WTC11 (cell line): ENCODE measurements at regions not wholly inside any gene's neighbourhood (a gene's known extent, or its start where the extent isn't known, plus 50 kb on each side); places are given as distances from the start of the nearest gene placed in this dataset.

Experiments used
- ATAC-seq: fragments of 200-7000 bp; cut with Tn5 transposase; 2 replicates; pipeline ENCODE4 v1.10.0; 2021; ENCODE audit warnings: mild to moderate bottlenecking, moderate library complexity
- CTCF ChIA-PET: fragments of 300-600 bp; sonication (Branson Sonifier 250); formaldehyde crosslinking; loops from one replicate; lab custom pipeline; 2021; ENCODE audit warnings: antibody characterized with exemption; lab: Charles Lee
- POLR2A ChIA-PET: fragments of 350-600 bp; sonication (Branson Sonifier 250); formaldehyde crosslinking; loops from one replicate; lab custom pipeline; 2021; ENCODE audit warnings: antibody characterized with exemption; lab: Charles Lee
- DNase-seq: peaks from one replicate; pipeline ENCODE4 v3.0.0; 2021; ENCODE audit warnings: low spot score
- H3K27ac Mint-ChIP-seq: 2 replicates; pipeline ENCODE4 v1.8.0; 2021; ENCODE audit warnings: mixed read lengths
- H3K27me3 Mint-ChIP-seq: 2 replicates; pipeline ENCODE4 v1.8.0; 2021; ENCODE audit warnings: low read depth, mild to moderate bottlenecking, moderate library complexity, mixed read lengths
- H3K36me3 Mint-ChIP-seq: 2 replicates; pipeline ENCODE4 v1.8.0; 2021; ENCODE audit warnings: mixed read lengths
- H3K4me1 Mint-ChIP-seq: 2 replicates; pipeline ENCODE4 v1.8.0; 2022; ENCODE audit warnings: mixed read lengths
- H3K4me3 Mint-ChIP-seq: 2 replicates; pipeline ENCODE4 v1.8.0; 2021; ENCODE audit warnings: mild to moderate bottlenecking, moderate library complexity, mixed read lengths
- H3K9me3 Mint-ChIP-seq: 2 replicates; pipeline ENCODE4 v1.8.0; 2021; ENCODE audit warnings: mixed read lengths
- ESRRA ChIP-seq: sonication (generic); formaldehyde crosslinking; IDR thresholded peaks from 2 replicates; pipeline ENCODE4 v1.8.1; 2022; ENCODE audit warnings: mild to moderate bottlenecking, missing genetic modification reagents, borderline replicate concordance
- ETV6 ChIP-seq: sonication (generic); formaldehyde crosslinking; IDR thresholded peaks from 2 replicates; pipeline ENCODE4 v1.8.1; 2022; ENCODE audit warnings: mild to moderate bottlenecking, missing genetic modification reagents
- NFYB ChIP-seq: sonication (generic); formaldehyde crosslinking; conservative IDR thresholded peaks from 2 replicates; pipeline ENCODE4 v1.8.0; 2022; ENCODE audit warnings: low read depth, missing genetic modification reagents
- SMAD4 ChIP-seq: sonication (generic); formaldehyde crosslinking; IDR thresholded peaks from 2 replicates; pipeline ENCODE4 v1.8.0; 2022; ENCODE audit warnings: mild to moderate bottlenecking, missing genetic modification reagents
- ZNF416 ChIP-seq: fragments of 250-450 bp; sonication (Bioruptor Pico); IDR thresholded peaks from 2 replicates; pipeline ENCODE4 v1.9.0; 2021; ENCODE audit warnings: mild to moderate bottlenecking, inconsistent platforms
- ZNF423 ChIP-seq: fragments of 250-450 bp; sonication (Bioruptor Pico); IDR thresholded peaks from 2 replicates; pipeline ENCODE4 v2.1.2; 2022; ENCODE audit warnings: mild to moderate bottlenecking, moderate library complexity
- TF ChIP-seq, protein P1 (sequence below): fragments of 250-450 bp; sonication (Bioruptor Pico); IDR thresholded peaks from 2 replicates; pipeline ENCODE4 v1.9.0; 2021; ENCODE audit warnings: mild to moderate bottlenecking
- TF ChIP-seq, protein P2 (sequence below): sonication (generic); formaldehyde crosslinking; IDR thresholded peaks from 2 replicates; pipeline ENCODE4 v1.8.1; 2023; ENCODE audit warnings: mild to moderate bottlenecking, missing genetic modification reagents, borderline replicate concordance
- TF ChIP-seq, protein P3 (sequence below): sonication (generic); formaldehyde crosslinking; IDR thresholded peaks from 2 replicates; pipeline ENCODE4 v1.8.1; 2023; ENCODE audit warnings: mild to moderate bottlenecking, missing genetic modification reagents, moderate library complexity
- TF ChIP-seq, protein P4 (sequence below): sonication (generic); formaldehyde crosslinking; IDR thresholded peaks from 2 replicates; pipeline ENCODE4 v1.8.1; 2022; ENCODE audit warnings: mild to moderate bottlenecking, missing genetic modification reagents, moderate library complexity, borderline replicate concordance

DNA sequence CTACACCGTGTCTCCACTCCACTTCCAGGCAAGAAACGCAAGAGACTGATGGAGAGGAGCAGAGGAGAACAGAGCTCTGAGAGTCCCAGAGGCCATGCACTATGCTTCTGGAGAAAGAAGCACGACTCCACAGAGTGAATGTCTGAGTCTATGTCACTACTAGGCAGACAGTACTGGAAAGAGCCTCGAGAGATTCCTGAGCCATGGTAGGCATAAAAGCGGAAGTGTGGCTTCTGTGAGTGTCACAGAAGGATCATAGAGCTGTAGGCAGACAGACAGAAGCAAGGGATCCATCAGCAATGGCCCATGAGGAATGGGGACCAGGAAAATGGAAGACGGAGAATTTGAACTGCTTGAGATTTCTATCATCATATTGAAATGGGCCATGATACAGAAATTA is 542.6 kb downstream of the ZEB2 start:
- ATAC-seq (no peak), DNase-seq (no peak)
- POLR2A ChIA-PET = no interaction called here
- Mint-ChIP-seq H3K4me1 (peaks cover 4% of the 10 kb centered on the region), H3K27me3 (no peaks in the 10 kb centered on the region), H3K9me3 (peaks cover 3% of the 10 kb centered on the region; the same call in 1 of the 2 replicates), H3K4me3 (no peak overlapping the region), H3K27ac (no peak overlapping the region), H3K36me3 (no peaks in the 10 kb centered on the region)
- CTCF ChIA-PET = no interaction called here
- TF ChIP-seq, protein P1, sequence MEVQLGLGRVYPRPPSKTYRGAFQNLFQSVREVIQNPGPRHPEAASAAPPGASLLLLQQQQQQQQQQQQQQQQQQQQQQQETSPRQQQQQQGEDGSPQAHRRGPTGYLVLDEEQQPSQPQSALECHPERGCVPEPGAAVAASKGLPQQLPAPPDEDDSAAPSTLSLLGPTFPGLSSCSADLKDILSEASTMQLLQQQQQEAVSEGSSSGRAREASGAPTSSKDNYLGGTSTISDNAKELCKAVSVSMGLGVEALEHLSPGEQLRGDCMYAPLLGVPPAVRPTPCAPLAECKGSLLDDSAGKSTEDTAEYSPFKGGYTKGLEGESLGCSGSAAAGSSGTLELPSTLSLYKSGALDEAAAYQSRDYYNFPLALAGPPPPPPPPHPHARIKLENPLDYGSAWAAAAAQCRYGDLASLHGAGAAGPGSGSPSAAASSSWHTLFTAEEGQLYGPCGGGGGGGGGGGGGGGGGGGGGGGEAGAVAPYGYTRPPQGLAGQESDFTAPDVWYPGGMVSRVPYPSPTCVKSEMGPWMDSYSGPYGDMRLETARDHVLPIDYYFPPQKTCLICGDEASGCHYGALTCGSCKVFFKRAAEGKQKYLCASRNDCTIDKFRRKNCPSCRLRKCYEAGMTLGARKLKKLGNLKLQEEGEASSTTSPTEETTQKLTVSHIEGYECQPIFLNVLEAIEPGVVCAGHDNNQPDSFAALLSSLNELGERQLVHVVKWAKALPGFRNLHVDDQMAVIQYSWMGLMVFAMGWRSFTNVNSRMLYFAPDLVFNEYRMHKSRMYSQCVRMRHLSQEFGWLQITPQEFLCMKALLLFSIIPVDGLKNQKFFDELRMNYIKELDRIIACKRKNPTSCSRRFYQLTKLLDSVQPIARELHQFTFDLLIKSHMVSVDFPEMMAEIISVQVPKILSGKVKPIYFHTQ (CRISPR knock-in tag) = no peak

DNA sequence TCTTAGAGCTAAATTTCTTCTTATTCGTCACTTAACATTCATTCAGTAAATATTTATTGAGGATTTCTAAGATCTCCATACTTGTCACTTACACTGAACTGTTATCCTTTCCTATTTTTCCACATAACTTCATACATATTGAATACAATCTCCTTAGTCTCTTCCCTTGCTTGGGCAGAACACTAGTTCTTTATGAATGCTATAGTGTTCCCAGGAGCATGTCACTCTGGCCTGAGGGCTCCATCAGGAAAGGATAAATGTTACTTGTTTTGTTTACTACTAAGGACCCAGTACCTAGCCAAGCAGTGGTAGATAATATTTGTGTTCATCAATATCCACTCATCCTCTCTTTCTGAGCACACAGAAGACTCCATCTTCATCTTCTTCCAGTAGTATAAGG is 544.7 kb downstream of the ZEB2 start:
- no peak overlapping the region for H3K4me3 Mint-ChIP-seq
- no peak overlapping the region for H3K27ac Mint-ChIP-seq
- ATAC-seq = no peak
- TF ChIP-seq NFYB (CRISPR knock-in tag) = no peak
- H3K27me3 Mint-ChIP-seq = no peaks in the 10 kb centered on the region
- DNase-seq = no peak
- H3K9me3 Mint-ChIP-seq = peaks cover 3% of the 10 kb centered on the region; the same call in 1 of the 2 replicates
- H3K4me1 Mint-ChIP-seq = peaks cover 9% of the 10 kb centered on the region
- ChIA-PET POLR2A (no interaction called here), CTCF (no interaction called here)
- H3K36me3 Mint-ChIP-seq = no peaks in the 10 kb centered on the region

DNA sequence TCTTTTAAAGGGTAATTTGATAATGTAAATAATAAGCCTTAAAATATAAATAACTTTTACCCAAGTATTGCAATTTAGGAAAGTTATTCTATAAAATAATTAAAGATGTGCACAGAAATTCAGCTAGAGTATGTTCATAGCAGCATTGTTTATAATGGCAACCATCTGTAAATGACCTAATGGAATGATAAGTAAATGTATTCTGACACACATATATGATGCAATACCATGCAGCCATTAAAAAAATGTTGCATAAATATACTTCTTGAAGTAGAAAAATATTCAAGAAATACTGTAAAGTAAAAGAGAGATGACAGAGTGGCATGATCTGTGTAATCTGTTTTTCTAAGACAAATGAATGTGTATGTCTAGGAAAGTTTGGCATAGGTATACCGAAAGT is 545.7 kb downstream of the ZEB2 start:
- CTCF ChIA-PET = no interaction called here
- H3K36me3 Mint-ChIP-seq = no peaks in the 10 kb centered on the region
- H3K27me3 Mint-ChIP-seq = no peaks in the 10 kb centered on the region
- TF ChIP-seq, protein P2, sequence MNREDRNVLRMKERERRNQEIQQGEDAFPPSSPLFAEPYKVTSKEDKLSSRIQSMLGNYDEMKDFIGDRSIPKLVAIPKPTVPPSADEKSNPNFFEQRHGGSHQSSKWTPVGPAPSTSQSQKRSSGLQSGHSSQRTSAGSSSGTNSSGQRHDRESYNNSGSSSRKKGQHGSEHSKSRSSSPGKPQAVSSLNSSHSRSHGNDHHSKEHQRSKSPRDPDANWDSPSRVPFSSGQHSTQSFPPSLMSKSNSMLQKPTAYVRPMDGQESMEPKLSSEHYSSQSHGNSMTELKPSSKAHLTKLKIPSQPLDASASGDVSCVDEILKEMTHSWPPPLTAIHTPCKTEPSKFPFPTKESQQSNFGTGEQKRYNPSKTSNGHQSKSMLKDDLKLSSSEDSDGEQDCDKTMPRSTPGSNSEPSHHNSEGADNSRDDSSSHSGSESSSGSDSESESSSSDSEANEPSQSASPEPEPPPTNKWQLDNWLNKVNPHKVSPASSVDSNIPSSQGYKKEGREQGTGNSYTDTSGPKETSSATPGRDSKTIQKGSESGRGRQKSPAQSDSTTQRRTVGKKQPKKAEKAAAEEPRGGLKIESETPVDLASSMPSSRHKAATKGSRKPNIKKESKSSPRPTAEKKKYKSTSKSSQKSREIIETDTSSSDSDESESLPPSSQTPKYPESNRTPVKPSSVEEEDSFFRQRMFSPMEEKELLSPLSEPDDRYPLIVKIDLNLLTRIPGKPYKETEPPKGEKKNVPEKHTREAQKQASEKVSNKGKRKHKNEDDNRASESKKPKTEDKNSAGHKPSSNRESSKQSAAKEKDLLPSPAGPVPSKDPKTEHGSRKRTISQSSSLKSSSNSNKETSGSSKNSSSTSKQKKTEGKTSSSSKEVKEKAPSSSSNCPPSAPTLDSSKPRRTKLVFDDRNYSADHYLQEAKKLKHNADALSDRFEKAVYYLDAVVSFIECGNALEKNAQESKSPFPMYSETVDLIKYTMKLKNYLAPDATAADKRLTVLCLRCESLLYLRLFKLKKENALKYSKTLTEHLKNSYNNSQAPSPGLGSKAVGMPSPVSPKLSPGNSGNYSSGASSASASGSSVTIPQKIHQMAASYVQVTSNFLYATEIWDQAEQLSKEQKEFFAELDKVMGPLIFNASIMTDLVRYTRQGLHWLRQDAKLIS (CRISPR knock-in tag) = no peak
- no peak for ATAC-seq
- H3K27ac Mint-ChIP-seq = no peak overlapping the region
- peaks cover 9% of the 10 kb centered on the region for H3K4me1 Mint-ChIP-seq
- no peak overlapping the region for H3K4me3 Mint-ChIP-seq
- POLR2A ChIA-PET = no interaction called here
- no peak for DNase-seq
- peaks cover 3% of the 10 kb centered on the region; the same call in 1 of the 2 replicates for H3K9me3 Mint-ChIP-seq

DNA sequence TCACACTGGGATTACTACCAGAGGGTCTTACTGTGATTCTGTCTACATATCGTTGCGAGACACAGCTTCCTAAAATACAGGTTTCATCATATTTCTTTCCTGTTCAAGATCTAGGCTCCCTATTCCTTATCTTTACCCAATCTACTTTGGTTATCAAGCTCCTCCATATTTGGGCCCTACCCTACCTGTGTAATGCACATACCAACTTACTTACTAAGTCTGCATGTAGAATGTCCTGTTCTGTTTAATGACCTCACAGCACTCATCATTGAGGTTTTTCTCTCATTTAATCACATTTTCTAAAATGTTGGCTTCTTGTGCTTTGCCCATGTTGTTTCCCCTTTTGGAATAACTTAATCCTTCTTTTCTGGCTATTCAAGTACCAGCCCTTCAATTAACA is 551.1 kb downstream of the ZEB2 start:
- ATAC-seq = no peak
- TF ChIP-seq ETV6 (CRISPR knock-in tag) (no peak), ZNF416 (CRISPR knock-in tag) (no peak), ZNF423 (CRISPR knock-in tag) (no peak), ESRRA (no peak), SMAD4 (CRISPR knock-in tag) (no peak)
- TF ChIP-seq, protein P2 (CRISPR knock-in tag) = no peak
- TF ChIP-seq, protein P3, sequence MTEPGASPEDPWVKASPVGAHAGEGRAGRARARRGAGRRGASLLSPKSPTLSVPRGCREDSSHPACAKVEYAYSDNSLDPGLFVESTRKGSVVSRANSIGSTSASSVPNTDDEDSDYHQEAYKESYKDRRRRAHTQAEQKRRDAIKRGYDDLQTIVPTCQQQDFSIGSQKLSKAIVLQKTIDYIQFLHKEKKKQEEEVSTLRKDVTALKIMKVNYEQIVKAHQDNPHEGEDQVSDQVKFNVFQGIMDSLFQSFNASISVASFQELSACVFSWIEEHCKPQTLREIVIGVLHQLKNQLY (CRISPR knock-in tag) = no peak
- TF ChIP-seq, protein P4, sequence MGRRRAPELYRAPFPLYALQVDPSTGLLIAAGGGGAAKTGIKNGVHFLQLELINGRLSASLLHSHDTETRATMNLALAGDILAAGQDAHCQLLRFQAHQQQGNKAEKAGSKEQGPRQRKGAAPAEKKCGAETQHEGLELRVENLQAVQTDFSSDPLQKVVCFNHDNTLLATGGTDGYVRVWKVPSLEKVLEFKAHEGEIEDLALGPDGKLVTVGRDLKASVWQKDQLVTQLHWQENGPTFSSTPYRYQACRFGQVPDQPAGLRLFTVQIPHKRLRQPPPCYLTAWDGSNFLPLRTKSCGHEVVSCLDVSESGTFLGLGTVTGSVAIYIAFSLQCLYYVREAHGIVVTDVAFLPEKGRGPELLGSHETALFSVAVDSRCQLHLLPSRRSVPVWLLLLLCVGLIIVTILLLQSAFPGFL (CRISPR knock-in tag) = no peak
- H3K27me3 Mint-ChIP-seq = no peaks in the 10 kb centered on the region
- POLR2A ChIA-PET = no interaction called here
- H3K36me3 Mint-ChIP-seq = no peaks in the 10 kb centered on the region
- no peak for DNase-seq
- H3K4me3 Mint-ChIP-seq = no peak overlapping the region
- peaks cover 3% of the 10 kb centered on the region; the same call in 1 of the 2 replicates for H3K9me3 Mint-ChIP-seq
- CTCF ChIA-PET = no interaction called here
- H3K4me1 Mint-ChIP-seq = peaks cover 9% of the 10 kb centered on the region
- H3K27ac Mint-ChIP-seq = no peak overlapping the region
